ENCODE measurements at regions not wholly inside any gene's neighbourhood (a gene's known extent, or its start where the extent isn't known, plus 50 kb on each side); places are given as distances from the start of the nearest gene placed in this dataset.

GRCh38 chr14:37870632-37871346, 275.4 kb downstream of the TTC6 start:
- Histone ChIP-seq H4K20me1 (ENCODE audit: insufficient read depth, low read length) (no peaks in the 10 kb centered on the region), H3K79me2 (ENCODE audit: insufficient read depth, low read length) (no peaks in the 10 kb centered on the region), H3K27ac (ENCODE audit: extremely low read length, insufficient read depth, low read length) (peak overlapping the region; percentile 8), H3K4me1 (ENCODE audit: insufficient read depth, low read length) (peaks cover 72% of the 10 kb centered on the region), H3K9me3 (ENCODE audit: low read length) (no peaks in the 10 kb centered on the region), H3K4me3 (replicated peaks in 1 of 3; ENCODE audit: insufficient read depth in 1 of 3, low read depth in 2 of 3, low read length in 3 of 3) (no peak overlapping the region), H3K36me3 (replicated peaks in 1 of 2; ENCODE audit: control insufficient read depth in 1 of 2, insufficient read depth in 2 of 2, low read length in 2 of 2) (no peaks in the 10 kb centered on the region), H3K27me3 (ENCODE audit: control insufficient read depth in 1 of 2, insufficient read depth in 2 of 2, low read length in 2 of 2) (no peaks in the 10 kb centered on the region), H2AFZ (ENCODE audit: low read length) (peak overlapping the region; percentile 20), H3K4me2 (ENCODE audit: low read depth, low read length) (peak overlapping the region; percentile 25), H3K9ac (ENCODE audit: insufficient read depth, low read depth, low read length) (no peak overlapping the region)
- ChIA-PET CTCF (ENCODE audit: low intra/inter-chr PET ratio, low total read pairs) (interaction anchor here (7.8 kb wide), 1 partner anchor 161 kb away, joined by 213 read pairs; no protein-coding TSS in a partner anchor), POLR2A (interaction anchor here (0.9 to 1.6 kb wide), 7 partner anchors 21 to 283 kb away, joined by 3 to 10 read pairs (median 3); partner anchors contain the start of gene FOXA1)
- in situ Hi-C loops (cut with HindIII; ENCODE audit: extremely low pct_ligation_motif_present, low pct_unique_long_range_greater_than_20kb) (loop anchor here (5.0 kb wide), 3 partner anchors 163 to 618 kb away; no protein-coding TSS in a partner anchor), intact Hi-C loops (cut with micrococcal nuclease; ENCODE audit: unreplicated experiment) (loop anchor here (5.0 kb wide), 1 partner anchor 403 kb away; no protein-coding TSS in a partner anchor)
- no TSS peak for BruUV-seq (replicated peaks)
- 64% methylated on average over 11 of the region's 11 CpGs for WGBS (ENCODE audit: low lambda C conversion rate)
- ATAC-seq (no peak), FAIRE-seq (no peak), DNase-seq (ENCODE audit: low spot score) (peak; percentile 23)
- TF ChIP-seq EP300 (IDR thresholded peaks at IDR 0.05; ENCODE audit: low read depth in 2 of 2, low read length in 2 of 2) (0 out of 4 replicates have a peak, but pooled peaks of 1 of the 2 experiments have one; percentile 11), EP300 (CRISPR knock-in tag; IDR thresholded peaks at IDR 0.05; ENCODE audit: borderline replicate concordance) (no peak), MIER2 (CRISPR knock-in tag; IDR thresholded peaks at IDR 0.05) (no peak), ATF7 (IDR thresholded peaks at IDR 0.05) (peak; percentile 20; the same call in 1 of the 2 replicates), ATF7 (CRISPR knock-in tag; IDR thresholded peaks at IDR 0.05) (no peak), PATZ1 (CRISPR knock-in tag; IDR thresholded peaks at IDR 0.05) (no peak), YEATS4 (CRISPR knock-in tag; IDR thresholded peaks at IDR 0.05; ENCODE audit: borderline replicate concordance) (no peak), ZNF572 (CRISPR knock-in tag; IDR thresholded peaks at IDR 0.05) (0 out of 2 replicates have a peak, but pooled peaks have one; percentile 71), ZBTB46 (CRISPR knock-in tag; IDR thresholded peaks at IDR 0.05; ENCODE audit: borderline replicate concordance) (no peak), STAT5B (CRISPR knock-in tag; IDR thresholded peaks at IDR 0.05) (no peak), NPAS2 (CRISPR knock-in tag; IDR thresholded peaks at IDR 0.05; ENCODE audit: borderline replicate concordance) (no peak), FOXK2 (IDR thresholded peaks at IDR 0.05) (no peak), KMT2A (CRISPR knock-in tag; IDR thresholded peaks at IDR 0.05) (no peak), ZNF430 (CRISPR knock-in tag; IDR thresholded peaks at IDR 0.05) (no peak), USF2 (IDR thresholded peaks at IDR 0.05; ENCODE audit: low read depth, low read length) (no peak), USF2 (CRISPR knock-in tag; IDR thresholded peaks at IDR 0.05; ENCODE audit: borderline replicate concordance) (no peak), ATF7-NPFF (CRISPR knock-in tag; IDR thresholded peaks at IDR 0.05; ENCODE audit: low read depth) (no peak), CEBPG (CRISPR knock-in tag; IDR thresholded peaks at IDR 0.05) (peak; percentile 30; the same call in 1 of the 2 replicates)
- TF ChIP-seq, protein P1, sequence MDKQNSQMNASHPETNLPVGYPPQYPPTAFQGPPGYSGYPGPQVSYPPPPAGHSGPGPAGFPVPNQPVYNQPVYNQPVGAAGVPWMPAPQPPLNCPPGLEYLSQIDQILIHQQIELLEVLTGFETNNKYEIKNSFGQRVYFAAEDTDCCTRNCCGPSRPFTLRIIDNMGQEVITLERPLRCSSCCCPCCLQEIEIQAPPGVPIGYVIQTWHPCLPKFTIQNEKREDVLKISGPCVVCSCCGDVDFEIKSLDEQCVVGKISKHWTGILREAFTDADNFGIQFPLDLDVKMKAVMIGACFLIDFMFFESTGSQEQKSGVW (CRISPR knock-in tag; IDR thresholded peaks at IDR 0.05; ENCODE audit: borderline replicate concordance): no peak
